Suprapubic skin (tissue), 3 donors: ENCODE measurements at regions not wholly inside any gene's neighbourhood (a gene's known extent, or its start where the extent isn't known, plus 50 kb on each side); places are given as distances from the start of the nearest gene placed in this dataset.

Experiments
- POLR2A ChIP-seq, 2 donors: fragments of 450-650 bp; IDR thresholded peaks; one replicate each; pipeline ENCODE4 v1.6.1; 2017; ENCODE audit warnings: antibody characterized with exemption in 2 of 2, mild to moderate bottlenecking in 2 of 2, moderate library complexity in 2 of 2
- TF ChIP-seq, protein P1 (sequence below), 2 donors: fragments of 200-600 bp in 1 of 2; fragments of 450-650 bp in 1 of 2; sonication (generic) in 1 of 2; IDR thresholded peaks; one replicate each; pipeline ENCODE4 v1.5.1; 2016 to 2019; ENCODE audit warnings: antibody characterized with exemption in 2 of 2, mild to moderate bottlenecking in 1 of 2, moderate library complexity in 1 of 2

DNA sequence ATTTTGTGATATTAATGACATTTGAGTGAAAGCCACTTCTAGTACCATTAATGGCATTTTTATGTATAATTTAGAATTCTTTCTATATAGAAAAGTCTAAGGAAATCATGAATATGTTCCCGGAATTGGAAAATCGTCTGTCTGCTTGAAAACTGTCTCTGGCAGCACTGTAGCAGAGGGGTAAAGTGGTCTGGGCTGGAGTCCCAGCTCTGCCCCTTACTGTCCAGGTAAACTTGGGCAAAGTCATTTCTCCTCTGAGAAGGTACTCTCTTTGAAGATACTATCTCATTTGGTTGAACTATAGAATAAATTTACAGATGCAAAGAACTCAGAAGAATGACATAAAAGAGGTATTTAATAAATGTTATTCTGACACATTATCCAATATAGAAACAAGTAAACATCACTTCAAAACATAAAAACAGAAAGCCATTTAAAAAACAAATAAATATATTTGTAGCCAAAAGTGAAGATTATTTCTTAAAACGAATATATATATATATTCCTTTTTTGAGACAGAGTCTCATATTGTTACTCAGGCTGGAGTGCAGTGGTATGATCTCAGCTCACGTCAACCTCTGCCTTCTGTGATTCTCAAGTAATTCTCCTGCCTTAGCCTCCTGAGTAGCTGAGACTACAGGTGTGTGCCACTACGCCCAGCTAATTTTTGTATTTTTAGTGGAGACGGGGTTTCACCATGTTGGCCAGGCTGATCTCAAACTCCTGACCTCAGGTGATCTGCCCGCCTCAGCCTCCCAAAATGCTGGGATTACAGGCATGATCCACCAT, 149.8 kb upstream of the ITGA4 start:
- TF ChIP-seq, protein P1, sequence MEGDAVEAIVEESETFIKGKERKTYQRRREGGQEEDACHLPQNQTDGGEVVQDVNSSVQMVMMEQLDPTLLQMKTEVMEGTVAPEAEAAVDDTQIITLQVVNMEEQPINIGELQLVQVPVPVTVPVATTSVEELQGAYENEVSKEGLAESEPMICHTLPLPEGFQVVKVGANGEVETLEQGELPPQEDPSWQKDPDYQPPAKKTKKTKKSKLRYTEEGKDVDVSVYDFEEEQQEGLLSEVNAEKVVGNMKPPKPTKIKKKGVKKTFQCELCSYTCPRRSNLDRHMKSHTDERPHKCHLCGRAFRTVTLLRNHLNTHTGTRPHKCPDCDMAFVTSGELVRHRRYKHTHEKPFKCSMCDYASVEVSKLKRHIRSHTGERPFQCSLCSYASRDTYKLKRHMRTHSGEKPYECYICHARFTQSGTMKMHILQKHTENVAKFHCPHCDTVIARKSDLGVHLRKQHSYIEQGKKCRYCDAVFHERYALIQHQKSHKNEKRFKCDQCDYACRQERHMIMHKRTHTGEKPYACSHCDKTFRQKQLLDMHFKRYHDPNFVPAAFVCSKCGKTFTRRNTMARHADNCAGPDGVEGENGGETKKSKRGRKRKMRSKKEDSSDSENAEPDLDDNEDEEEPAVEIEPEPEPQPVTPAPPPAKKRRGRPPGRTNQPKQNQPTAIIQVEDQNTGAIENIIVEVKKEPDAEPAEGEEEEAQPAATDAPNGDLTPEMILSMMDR (IDR thresholded peaks at IDR 0.05): no peak
- no peak for TF ChIP-seq POLR2A (IDR thresholded peaks at IDR 0.05)
